ENCODE measurements at regions not wholly inside any gene's neighbourhood (a gene's known extent, or its start where the extent isn't known, plus 50 kb on each side); places are given as distances from the start of the nearest gene placed in this dataset.

GRCh38 chr13:47503475-47503874 lies 497.6 kb downstream of the SUCLA2 start:
- Histone ChIP-seq H3K4me3 (ENCODE audit: low read length) (no peak overlapping the region), H3K4me1 (ENCODE audit: control insufficient read depth, low read depth, low read length) (peaks cover 3% of the 10 kb centered on the region), H3K36me3 (ENCODE audit: control insufficient read depth, low read depth, low read length) (no peaks in the 10 kb centered on the region), H3K9me3 (ENCODE audit: control insufficient read depth, low read depth, low read length) (no peaks in the 10 kb centered on the region), H3K27ac (ENCODE audit: low read length) (no peak overlapping the region), H3K27me3 (ENCODE audit: control insufficient read depth, insufficient read depth, low read length) (no peaks in the 10 kb centered on the region), H3K9ac (ENCODE audit: low read length) (no peak overlapping the region)

GRCh38 chr13:47502166-47502565 lies 498.9 kb downstream of the SUCLA2 start:
- H3K4me1 ChIP-seq (ENCODE audit: control insufficient read depth, low read depth, low read length): peaks cover 3% of the 10 kb centered on the region
- no peaks in the 10 kb centered on the region for H3K9me3 ChIP-seq (ENCODE audit: control insufficient read depth, low read depth, low read length)
- no peaks in the 10 kb centered on the region for H3K27me3 ChIP-seq (ENCODE audit: control insufficient read depth, insufficient read depth, low read length)
- H3K27ac ChIP-seq (ENCODE audit: low read length): no peak overlapping the region
- no peak overlapping the region for H3K4me3 ChIP-seq (ENCODE audit: low read length)
- H3K36me3 ChIP-seq (ENCODE audit: control insufficient read depth, low read depth, low read length): no peaks in the 10 kb centered on the region
- no peak overlapping the region for H3K9ac ChIP-seq (ENCODE audit: low read length)

GRCh38 chr13:47499358-47500150 lies 501.5 kb downstream of the SUCLA2 start:
- Histone ChIP-seq H3K9me3 (ENCODE audit: control insufficient read depth, low read depth, low read length) (no peaks in the 10 kb centered on the region), H3K27ac (ENCODE audit: low read length) (no peak overlapping the region), H3K36me3 (ENCODE audit: control insufficient read depth, low read depth, low read length) (no peaks in the 10 kb centered on the region), H3K4me1 (ENCODE audit: control insufficient read depth, low read depth, low read length) (peaks cover 3% of the 10 kb centered on the region), H3K4me3 (ENCODE audit: low read length) (no peak overlapping the region), H3K27me3 (ENCODE audit: control insufficient read depth, insufficient read depth, low read length) (no peaks in the 10 kb centered on the region), H3K9ac (ENCODE audit: low read length) (no peak overlapping the region)

- no peak overlapping the region for H3K27ac ChIP-seq (ENCODE audit: low read length)
- H3K4me1 ChIP-seq (ENCODE audit: control insufficient read depth, low read depth, low read length): no peaks in the 10 kb centered on the region
- H3K9me3 ChIP-seq (ENCODE audit: control insufficient read depth, low read depth, low read length): no peaks in the 10 kb centered on the region
- H3K4me3 ChIP-seq (ENCODE audit: low read length): no peak overlapping the region
- H3K27me3 ChIP-seq (ENCODE audit: control insufficient read depth, insufficient read depth, low read length): no peaks in the 10 kb centered on the region
- H3K9ac ChIP-seq (ENCODE audit: low read length): no peak overlapping the region
- no peaks in the 10 kb centered on the region for H3K36me3 ChIP-seq (ENCODE audit: control insufficient read depth, low read depth, low read length)
Measured at GRCh38 chr13:47484548-47484947, 516.5 kb downstream of the SUCLA2 start.

- H3K9me3 ChIP-seq (ENCODE audit: control insufficient read depth, low read depth, low read length): no peaks in the 10 kb centered on the region
- H3K9ac ChIP-seq (ENCODE audit: low read length): no peak overlapping the region
- no peaks in the 10 kb centered on the region for H3K27me3 ChIP-seq (ENCODE audit: control insufficient read depth, insufficient read depth, low read length)
- H3K4me1 ChIP-seq (ENCODE audit: control insufficient read depth, low read depth, low read length): no peaks in the 10 kb centered on the region
- no peak overlapping the region for H3K27ac ChIP-seq (ENCODE audit: low read length)
- no peak overlapping the region for H3K4me3 ChIP-seq (ENCODE audit: low read length)
- no peaks in the 10 kb centered on the region for H3K36me3 ChIP-seq (ENCODE audit: control insufficient read depth, low read depth, low read length)
Measured at GRCh38 chr13:47481536-47481935, 519.5 kb downstream of the SUCLA2 start.

GRCh38 chr13:47480951-47481350 lies 520.1 kb downstream of the SUCLA2 start:
- Histone ChIP-seq H3K9me3 (ENCODE audit: control insufficient read depth, low read depth, low read length) (no peaks in the 10 kb centered on the region), H3K9ac (ENCODE audit: low read length) (no peak overlapping the region), H3K27me3 (ENCODE audit: control insufficient read depth, insufficient read depth, low read length) (no peaks in the 10 kb centered on the region), H3K36me3 (ENCODE audit: control insufficient read depth, low read depth, low read length) (no peaks in the 10 kb centered on the region), H3K4me3 (ENCODE audit: low read length) (no peak overlapping the region), H3K27ac (ENCODE audit: low read length) (no peak overlapping the region), H3K4me1 (ENCODE audit: control insufficient read depth, low read depth, low read length) (no peaks in the 10 kb centered on the region)

- H3K27me3 ChIP-seq (ENCODE audit: control insufficient read depth, insufficient read depth, low read length): no peaks in the 10 kb centered on the region
- H3K9me3 ChIP-seq (ENCODE audit: control insufficient read depth, low read depth, low read length): no peaks in the 10 kb centered on the region
- H3K27ac ChIP-seq (ENCODE audit: low read length): no peak overlapping the region
- no peak overlapping the region for H3K4me3 ChIP-seq (ENCODE audit: low read length)
- no peaks in the 10 kb centered on the region for H3K4me1 ChIP-seq (ENCODE audit: control insufficient read depth, low read depth, low read length)
- H3K36me3 ChIP-seq (ENCODE audit: control insufficient read depth, low read depth, low read length): no peaks in the 10 kb centered on the region
- no peak overlapping the region for H3K9ac ChIP-seq (ENCODE audit: low read length)
Measured at GRCh38 chr13:47480121-47480520, 521.0 kb downstream of the SUCLA2 start.

- no peaks in the 10 kb centered on the region for H3K36me3 ChIP-seq (ENCODE audit: control insufficient read depth, low read depth, low read length)
- no peak overlapping the region for H3K27ac ChIP-seq (ENCODE audit: low read length)
- no peaks in the 10 kb centered on the region for H3K9me3 ChIP-seq (ENCODE audit: control insufficient read depth, low read depth, low read length)
- no peaks in the 10 kb centered on the region for H3K27me3 ChIP-seq (ENCODE audit: control insufficient read depth, insufficient read depth, low read length)
- H3K4me3 ChIP-seq (ENCODE audit: low read length): no peak overlapping the region
- no peak overlapping the region for H3K9ac ChIP-seq (ENCODE audit: low read length)
- no peaks in the 10 kb centered on the region for H3K4me1 ChIP-seq (ENCODE audit: control insufficient read depth, low read depth, low read length)
Measured at GRCh38 chr13:47478985-47479384, 522.1 kb downstream of the SUCLA2 start.

GRCh38 chr13:47475441-47475948 lies 525.6 kb downstream of the SUCLA2 start:
- Histone ChIP-seq H3K4me1 (ENCODE audit: control insufficient read depth, low read depth, low read length) (peaks cover 12% of the 10 kb centered on the region), H3K27ac (ENCODE audit: low read length) (no peak overlapping the region), H3K36me3 (ENCODE audit: control insufficient read depth, low read depth, low read length) (no peaks in the 10 kb centered on the region), H3K9me3 (ENCODE audit: control insufficient read depth, low read depth, low read length) (no peaks in the 10 kb centered on the region), H3K4me3 (ENCODE audit: low read length) (no peak overlapping the region), H3K9ac (ENCODE audit: low read length) (no peak overlapping the region), H3K27me3 (ENCODE audit: control insufficient read depth, insufficient read depth, low read length) (peaks cover 7% of the 10 kb centered on the region)

- Histone ChIP-seq H3K4me3 (ENCODE audit: low read length) (no peak overlapping the region), H3K9ac (ENCODE audit: low read length) (no peak overlapping the region), H3K27me3 (ENCODE audit: control insufficient read depth, insufficient read depth, low read length) (peaks cover 7% of the 10 kb centered on the region), H3K9me3 (ENCODE audit: control insufficient read depth, low read depth, low read length) (no peaks in the 10 kb centered on the region), H3K27ac (ENCODE audit: low read length) (no peak overlapping the region), H3K36me3 (ENCODE audit: control insufficient read depth, low read depth, low read length) (no peaks in the 10 kb centered on the region), H3K4me1 (ENCODE audit: control insufficient read depth, low read depth, low read length) (peaks cover 12% of the 10 kb centered on the region)
Measured at GRCh38 chr13:47474839-47475238, 526.2 kb downstream of the SUCLA2 start.

- Histone ChIP-seq H3K9me3 (ENCODE audit: control insufficient read depth, low read depth, low read length) (no peaks in the 10 kb centered on the region), H3K36me3 (ENCODE audit: control insufficient read depth, low read depth, low read length) (no peaks in the 10 kb centered on the region), H3K4me1 (ENCODE audit: control insufficient read depth, low read depth, low read length) (peaks cover 12% of the 10 kb centered on the region), H3K4me3 (ENCODE audit: low read length) (no peak overlapping the region), H3K9ac (ENCODE audit: low read length) (no peak overlapping the region), H3K27ac (ENCODE audit: low read length) (no peak overlapping the region), H3K27me3 (ENCODE audit: control insufficient read depth, insufficient read depth, low read length) (peaks cover 7% of the 10 kb centered on the region)
Measured at GRCh38 chr13:47474326-47474725, 526.7 kb downstream of the SUCLA2 start.

GRCh38 chr13:47472516-47472915 lies 528.6 kb downstream of the SUCLA2 start:
- no peaks in the 10 kb centered on the region for H3K36me3 ChIP-seq (ENCODE audit: control insufficient read depth, low read depth, low read length)
- no peak overlapping the region for H3K9ac ChIP-seq (ENCODE audit: low read length)
- no peak overlapping the region for H3K27ac ChIP-seq (ENCODE audit: low read length)
- no peaks in the 10 kb centered on the region for H3K9me3 ChIP-seq (ENCODE audit: control insufficient read depth, low read depth, low read length)
- peaks cover 7% of the 10 kb centered on the region for H3K27me3 ChIP-seq (ENCODE audit: control insufficient read depth, insufficient read depth, low read length)
- H3K4me1 ChIP-seq (ENCODE audit: control insufficient read depth, low read depth, low read length): peaks cover 12% of the 10 kb centered on the region
- peak overlapping the region; percentile 26 for H3K4me3 ChIP-seq (ENCODE audit: low read length)

All from iPS-18a (cell line).